ENCODE measurements at regions not wholly inside any gene's neighbourhood (a gene's known extent, or its start where the extent isn't known, plus 50 kb on each side); places are given as distances from the start of the nearest gene placed in this dataset.

DNA sequence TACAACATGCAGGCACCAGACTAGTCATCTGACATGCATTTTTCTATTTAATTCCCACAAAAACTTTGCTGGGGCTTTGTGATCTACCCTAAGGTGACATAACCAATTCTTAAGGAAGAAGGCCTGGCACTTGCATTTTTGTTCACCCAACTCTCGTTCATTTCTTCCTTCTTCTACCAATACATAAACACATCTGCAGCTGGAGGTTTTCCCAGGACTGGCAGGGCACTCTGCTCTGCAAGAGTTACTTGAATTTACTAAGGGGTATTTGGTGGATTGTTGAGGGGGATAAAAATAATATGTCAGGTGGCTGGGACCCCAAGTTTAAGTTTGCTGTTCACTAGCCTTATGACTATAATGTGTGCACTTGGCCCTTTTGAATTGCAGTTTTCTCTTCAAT is 111.4 kb upstream of the TRIB2 start:
- H3K4me3 Mint-ChIP-seq, result no peak overlapping the region
- TF ChIP-seq, protein P1, sequence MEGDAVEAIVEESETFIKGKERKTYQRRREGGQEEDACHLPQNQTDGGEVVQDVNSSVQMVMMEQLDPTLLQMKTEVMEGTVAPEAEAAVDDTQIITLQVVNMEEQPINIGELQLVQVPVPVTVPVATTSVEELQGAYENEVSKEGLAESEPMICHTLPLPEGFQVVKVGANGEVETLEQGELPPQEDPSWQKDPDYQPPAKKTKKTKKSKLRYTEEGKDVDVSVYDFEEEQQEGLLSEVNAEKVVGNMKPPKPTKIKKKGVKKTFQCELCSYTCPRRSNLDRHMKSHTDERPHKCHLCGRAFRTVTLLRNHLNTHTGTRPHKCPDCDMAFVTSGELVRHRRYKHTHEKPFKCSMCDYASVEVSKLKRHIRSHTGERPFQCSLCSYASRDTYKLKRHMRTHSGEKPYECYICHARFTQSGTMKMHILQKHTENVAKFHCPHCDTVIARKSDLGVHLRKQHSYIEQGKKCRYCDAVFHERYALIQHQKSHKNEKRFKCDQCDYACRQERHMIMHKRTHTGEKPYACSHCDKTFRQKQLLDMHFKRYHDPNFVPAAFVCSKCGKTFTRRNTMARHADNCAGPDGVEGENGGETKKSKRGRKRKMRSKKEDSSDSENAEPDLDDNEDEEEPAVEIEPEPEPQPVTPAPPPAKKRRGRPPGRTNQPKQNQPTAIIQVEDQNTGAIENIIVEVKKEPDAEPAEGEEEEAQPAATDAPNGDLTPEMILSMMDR (IDR thresholded peaks at IDR 0.05), result no peak
- no peak overlapping the region for H3K27ac Mint-ChIP-seq
- H3K27me3 Mint-ChIP-seq (ENCODE audit: insufficient read depth), result peaks cover 5% of the 10 kb centered on the region
- no peaks in the 10 kb centered on the region for H3K36me3 Mint-ChIP-seq (ENCODE audit: low read depth)
- no peak for DNase-seq
- H3K4me1 Mint-ChIP-seq (ENCODE audit: low read depth), result peaks cover 56% of the 10 kb centered on the region
- H3K9me3 Mint-ChIP-seq, result no peaks in the 10 kb centered on the region

DNA sequence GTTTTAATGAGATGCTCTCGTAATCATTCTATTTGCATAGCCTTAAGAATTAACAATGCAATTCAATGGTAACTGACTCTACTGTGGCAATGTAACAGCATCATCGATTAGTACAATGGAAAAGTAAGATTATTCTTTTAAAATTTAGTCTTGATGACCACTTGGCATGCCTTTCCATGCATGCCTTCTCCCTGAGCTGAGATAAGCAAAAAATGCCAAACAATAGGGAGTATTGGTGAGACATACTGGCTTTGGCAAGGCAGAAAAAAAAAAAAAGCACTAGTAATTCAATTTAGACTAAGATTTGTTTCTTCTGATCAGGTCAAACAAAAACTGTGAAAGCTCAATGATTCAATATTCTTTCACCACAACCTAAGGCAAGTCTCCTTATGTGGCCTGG is 110.8 kb upstream of the TRIB2 start:
- TF ChIP-seq, protein P1 (IDR thresholded peaks at IDR 0.05), result no peak
- Mint-ChIP-seq H3K9me3 (no peaks in the 10 kb centered on the region), H3K27me3 (ENCODE audit: insufficient read depth) (peaks cover 5% of the 10 kb centered on the region), H3K4me1 (ENCODE audit: low read depth) (peaks cover 56% of the 10 kb centered on the region), H3K27ac (no peak overlapping the region), H3K36me3 (ENCODE audit: low read depth) (no peaks in the 10 kb centered on the region), H3K4me3 (0 out of 2 replicates have a peak overlapping the region, but pooled peaks have one; percentile 72)
- no peak for DNase-seq

DNA sequence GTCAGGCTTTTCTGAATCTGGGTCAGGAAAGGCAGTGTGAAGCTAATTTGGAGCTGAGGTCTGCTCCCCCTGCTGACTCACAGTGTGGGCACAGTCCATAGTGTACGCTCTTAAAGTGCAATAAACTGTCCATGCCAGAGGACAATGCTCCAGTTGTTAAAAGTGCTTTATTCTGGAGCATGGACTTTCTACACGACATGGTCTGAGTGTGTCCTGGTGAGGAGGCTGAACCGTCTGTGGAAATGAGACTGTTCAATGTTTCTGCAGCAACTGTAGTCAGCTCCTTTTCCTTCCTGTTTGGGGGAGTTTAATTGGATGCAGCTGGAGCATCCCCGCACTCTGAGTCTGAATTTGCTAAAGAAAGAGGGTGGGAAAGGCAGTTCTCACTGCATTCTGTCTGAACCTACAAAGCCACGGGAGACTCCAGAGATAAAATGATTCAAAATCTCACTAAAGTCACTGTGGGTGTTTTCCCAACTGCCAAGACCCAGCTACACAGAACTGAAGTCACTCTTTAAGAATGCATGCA is 110.2 kb upstream of the TRIB2 start:
- peak overlapping the region; percentile 72 for H3K4me3 Mint-ChIP-seq
- peak; percentile 18 for DNase-seq
- peaks cover 4% of the 10 kb centered on the region for H3K27me3 Mint-ChIP-seq (ENCODE audit: insufficient read depth)

DNA sequence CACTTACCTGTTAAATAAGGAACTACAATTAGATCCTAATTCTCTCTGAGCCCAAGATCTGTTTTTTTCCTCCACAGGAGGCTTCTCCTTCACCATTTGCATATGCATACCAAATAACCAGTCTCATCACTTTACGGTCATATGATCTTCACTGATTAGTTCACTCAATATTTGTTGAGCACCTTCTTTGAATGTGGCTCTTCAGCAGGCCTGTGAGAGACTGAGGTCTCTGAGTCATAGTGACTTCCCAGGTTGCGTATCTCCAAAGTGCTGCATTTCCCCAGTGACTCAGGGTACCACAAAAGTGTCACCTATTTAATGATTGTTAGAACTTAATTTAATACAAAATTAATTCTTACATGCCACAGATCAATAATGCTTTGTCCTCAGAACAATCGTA is 108.8 kb upstream of the TRIB2 start:
- TF ChIP-seq, protein P1 (IDR thresholded peaks at IDR 0.05), result no peak
- Mint-ChIP-seq H3K4me1 (ENCODE audit: low read depth) (peaks cover 43% of the 10 kb centered on the region), H3K9me3 (no peaks in the 10 kb centered on the region), H3K27ac (no peak overlapping the region), H3K36me3 (ENCODE audit: low read depth) (no peaks in the 10 kb centered on the region), H3K27me3 (ENCODE audit: insufficient read depth) (peaks cover 2% of the 10 kb centered on the region; the same call in 1 of the 2 replicates), H3K4me3 (no peak overlapping the region)
- DNase-seq, result peak; percentile 27

More for the DNA sequence above, 110.2 kb upstream of the TRIB2 start:
- TF ChIP-seq, protein P1 (IDR thresholded peaks at IDR 0.05), result peak; percentile 45; the same call in 1 of the 2 replicates
- H3K27ac Mint-ChIP-seq, result peak overlapping the region; percentile 77
- no peaks in the 10 kb centered on the region for H3K9me3 Mint-ChIP-seq
- H3K36me3 Mint-ChIP-seq (ENCODE audit: low read depth), result no peaks in the 10 kb centered on the region
- peaks cover 56% of the 10 kb centered on the region for H3K4me1 Mint-ChIP-seq (ENCODE audit: low read depth)

DNA sequence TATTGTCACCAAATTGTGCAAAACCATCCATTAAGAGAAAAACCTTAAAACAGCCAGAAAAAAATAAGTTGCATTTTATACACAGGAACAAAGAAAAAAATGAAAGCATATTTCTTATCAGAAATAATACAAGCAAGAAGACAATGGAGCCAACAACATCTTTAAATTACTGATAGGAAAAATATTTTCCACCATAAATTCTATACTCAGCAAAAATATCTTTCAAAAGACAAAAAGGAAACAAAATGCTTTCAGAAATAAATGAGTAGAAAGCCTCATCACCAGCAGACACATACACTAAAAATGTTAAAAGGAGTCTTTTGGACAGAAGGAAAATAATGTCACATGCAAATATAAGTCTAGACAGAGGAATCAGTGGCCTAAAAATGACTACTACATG is 106.4 kb upstream of the TRIB2 start:
- Mint-ChIP-seq H3K36me3 (ENCODE audit: low read depth) (no peaks in the 10 kb centered on the region), H3K9me3 (no peaks in the 10 kb centered on the region), H3K4me3 (no peak overlapping the region), H3K27ac (no peak overlapping the region), H3K4me1 (ENCODE audit: low read depth) (peaks cover 29% of the 10 kb centered on the region), H3K27me3 (ENCODE audit: insufficient read depth) (no peaks in the 10 kb centered on the region)
- DNase-seq, result no peak
- TF ChIP-seq, protein P1 (IDR thresholded peaks at IDR 0.05), result no peak

DNA sequence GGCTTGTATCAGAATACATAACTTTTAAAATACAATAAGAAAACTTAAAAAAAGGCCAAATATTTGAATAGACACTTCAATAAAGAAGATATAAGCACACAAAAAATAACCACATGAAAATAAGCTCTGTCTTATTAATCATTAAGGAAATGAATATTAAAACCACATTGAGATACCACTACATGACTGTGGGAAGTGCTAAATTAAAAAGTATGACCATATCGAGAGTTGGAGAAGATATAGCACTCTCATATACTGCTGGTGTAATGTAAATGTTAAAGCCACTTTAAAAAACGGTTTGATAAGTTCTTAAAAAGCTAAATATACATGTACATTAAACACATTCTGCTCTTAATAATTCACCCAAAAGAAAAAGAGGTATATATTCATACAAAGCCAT is 104.6 kb upstream of the TRIB2 start:
- Mint-ChIP-seq H3K4me3 (no peak overlapping the region), H3K27ac (no peak overlapping the region), H3K27me3 (ENCODE audit: insufficient read depth) (no peaks in the 10 kb centered on the region), H3K4me1 (ENCODE audit: low read depth) (peaks cover 11% of the 10 kb centered on the region), H3K9me3 (no peaks in the 10 kb centered on the region), H3K36me3 (ENCODE audit: low read depth) (no peaks in the 10 kb centered on the region)
- no peak for DNase-seq
- TF ChIP-seq, protein P1 (IDR thresholded peaks at IDR 0.05), result no peak

All from HFFc6 (cell line).